ENCODE measurements at regions not wholly inside any gene's neighbourhood (a gene's known extent, or its start where the extent isn't known, plus 50 kb on each side); places are given as distances from the start of the nearest gene placed in this dataset.
A peak's percentile ranks its signal among the peaks of the same experiment; 100 is the strongest.

GRCh38 chr14:26172396-26172795 is 425.4 kb downstream of the NOVA1 start:
- Histone ChIP-seq H3K36me3 (ENCODE audit: control insufficient read depth, insufficient read depth, low read length) (no peaks in the 10 kb centered on the region), H3K9ac (ENCODE audit: low read length) (no peak overlapping the region), H3K27ac (ENCODE audit: low read depth, low read length) (no peak overlapping the region), H3K4me1 (ENCODE audit: control insufficient read depth, low read depth, low read length) (no peaks in the 10 kb centered on the region), H3K4me2 (ENCODE audit: low read length) (no peak overlapping the region), H2BK5ac (ENCODE audit: low read length) (no peak overlapping the region), H2BK120ac (ENCODE audit: low read depth, low read length) (no peak overlapping the region), H2BK15ac (replicated peaks; ENCODE audit: low read depth) (no peak overlapping the region), H3K27me3 (ENCODE audit: insufficient read depth, low read length, poor library complexity) (no peaks in the 10 kb centered on the region), H2AK5ac (ENCODE audit: low read length) (no peak overlapping the region), H3K56ac (ENCODE audit: low read length) (no peak overlapping the region), H4K8ac (ENCODE audit: low read depth, low read length) (no peak overlapping the region), H3K79me1 (ENCODE audit: low read length) (no peaks in the 10 kb centered on the region), H3K18ac (ENCODE audit: low read length) (no peak overlapping the region), H3K4ac (ENCODE audit: low read depth, low read length) (no peak overlapping the region), H4K5ac (ENCODE audit: low read length) (no peak overlapping the region), H3K23ac (ENCODE audit: low read length) (no peak overlapping the region), H3K4me3 (ENCODE audit: low read length) (no peak overlapping the region), H3K79me2 (ENCODE audit: control insufficient read depth, insufficient read depth, low read length) (no peaks in the 10 kb centered on the region)
- DNase-seq: no peak

GRCh38 chr14:26170885-26171284 is 426.9 kb downstream of the NOVA1 start:
- Histone ChIP-seq H3K79me1 (ENCODE audit: low read length) (no peaks in the 10 kb centered on the region), H2BK120ac (ENCODE audit: low read depth, low read length) (no peak overlapping the region), H3K4me1 (ENCODE audit: control insufficient read depth, low read depth, low read length) (no peaks in the 10 kb centered on the region), H3K9ac (ENCODE audit: low read length) (no peak overlapping the region), H2BK15ac (replicated peaks; ENCODE audit: low read depth) (no peak overlapping the region), H3K27ac (ENCODE audit: low read depth, low read length) (no peak overlapping the region), H3K56ac (ENCODE audit: low read length) (no peak overlapping the region), H4K8ac (ENCODE audit: low read depth, low read length) (no peak overlapping the region), H2BK5ac (ENCODE audit: low read length) (no peak overlapping the region), H2AK5ac (ENCODE audit: low read length) (no peak overlapping the region), H4K5ac (ENCODE audit: low read length) (no peak overlapping the region), H3K4me3 (ENCODE audit: low read length) (no peak overlapping the region), H3K36me3 (ENCODE audit: control insufficient read depth, insufficient read depth, low read length) (no peaks in the 10 kb centered on the region), H3K27me3 (ENCODE audit: insufficient read depth, low read length, poor library complexity) (no peaks in the 10 kb centered on the region), H3K23ac (ENCODE audit: low read length) (no peak overlapping the region), H3K79me2 (ENCODE audit: control insufficient read depth, insufficient read depth, low read length) (no peaks in the 10 kb centered on the region), H3K4ac (ENCODE audit: low read depth, low read length) (no peak overlapping the region), H3K18ac (ENCODE audit: low read length) (no peak overlapping the region), H3K4me2 (ENCODE audit: low read length) (no peak overlapping the region)
- no peak for DNase-seq
- WGBS (ENCODE audit: extremely low coverage, insufficient coverage, low lambda C conversion rate): no CpG with 5 or more reads among the region's 1 CpG

GRCh38 chr14:26163761-26164160 is 434.1 kb downstream of the NOVA1 start:
- WGBS (ENCODE audit: extremely low coverage, insufficient coverage, low lambda C conversion rate): no CpG with 5 or more reads among the region's 1 CpG
- no peak overlapping the region for H4K5ac ChIP-seq (ENCODE audit: low read length)
- no peak overlapping the region for H2BK5ac ChIP-seq (ENCODE audit: low read length)
- no peak overlapping the region for H3K4ac ChIP-seq (ENCODE audit: low read depth, low read length)
- H4K8ac ChIP-seq (ENCODE audit: low read depth, low read length): no peak overlapping the region
- no peaks in the 10 kb centered on the region for H3K27me3 ChIP-seq (ENCODE audit: insufficient read depth, low read length, poor library complexity)
- H3K79me2 ChIP-seq (ENCODE audit: control insufficient read depth, insufficient read depth, low read length): no peaks in the 10 kb centered on the region
- no peak overlapping the region for H3K27ac ChIP-seq (ENCODE audit: low read depth, low read length)
- no peak overlapping the region for H2BK120ac ChIP-seq (ENCODE audit: low read depth, low read length)
- H3K4me3 ChIP-seq (ENCODE audit: low read length): no peak overlapping the region
- H3K4me1 ChIP-seq (ENCODE audit: control insufficient read depth, low read depth, low read length): no peaks in the 10 kb centered on the region
- H3K36me3 ChIP-seq (ENCODE audit: control insufficient read depth, insufficient read depth, low read length): no peaks in the 10 kb centered on the region
- H3K23ac ChIP-seq (ENCODE audit: low read length): no peak overlapping the region
- H3K79me1 ChIP-seq (ENCODE audit: low read length): no peaks in the 10 kb centered on the region
- no peak overlapping the region for H2BK15ac ChIP-seq (replicated peaks; ENCODE audit: low read depth)
- H3K56ac ChIP-seq (ENCODE audit: low read length): no peak overlapping the region
- no peak overlapping the region for H2AK5ac ChIP-seq (ENCODE audit: low read length)
- peak; percentile 84 for DNase-seq
- H3K9ac ChIP-seq (ENCODE audit: low read length): no peak overlapping the region
- H3K4me2 ChIP-seq (ENCODE audit: low read length): no peak overlapping the region
- H3K18ac ChIP-seq (ENCODE audit: low read length): no peak overlapping the region

GRCh38 chr14:26157517-26157916 is 440.3 kb downstream of the NOVA1 start:
- Histone ChIP-seq H4K8ac (ENCODE audit: low read depth, low read length) (no peak overlapping the region), H3K56ac (ENCODE audit: low read length) (no peak overlapping the region), H3K79me2 (ENCODE audit: control insufficient read depth, insufficient read depth, low read length) (no peaks in the 10 kb centered on the region), H3K4me1 (ENCODE audit: control insufficient read depth, low read depth, low read length) (no peaks in the 10 kb centered on the region), H3K23ac (ENCODE audit: low read length) (no peak overlapping the region), H4K5ac (ENCODE audit: low read length) (no peak overlapping the region), H2BK15ac (replicated peaks; ENCODE audit: low read depth) (no peak overlapping the region), H3K79me1 (ENCODE audit: low read length) (no peaks in the 10 kb centered on the region), H3K4ac (ENCODE audit: low read depth, low read length) (no peak overlapping the region), H3K27ac (ENCODE audit: low read depth, low read length) (no peak overlapping the region), H3K18ac (ENCODE audit: low read length) (no peak overlapping the region), H2AK5ac (ENCODE audit: low read length) (no peak overlapping the region), H3K36me3 (ENCODE audit: control insufficient read depth, insufficient read depth, low read length) (no peaks in the 10 kb centered on the region), H2BK120ac (ENCODE audit: low read depth, low read length) (no peak overlapping the region), H3K4me3 (ENCODE audit: low read length) (no peak overlapping the region), H3K27me3 (ENCODE audit: insufficient read depth, low read length, poor library complexity) (no peaks in the 10 kb centered on the region), H3K4me2 (ENCODE audit: low read length) (no peak overlapping the region), H2BK5ac (ENCODE audit: low read length) (no peak overlapping the region), H3K9ac (ENCODE audit: low read length) (no peak overlapping the region)
- DNase-seq: no peak
- no CpG with 5 or more reads among the region's 1 CpG for WGBS (ENCODE audit: extremely low coverage, insufficient coverage, low lambda C conversion rate)

GRCh38 chr14:26143057-26143456 is 454.8 kb downstream of the NOVA1 start:
- Histone ChIP-seq H3K4ac (ENCODE audit: low read depth, low read length) (no peak overlapping the region), H3K23ac (ENCODE audit: low read length) (no peak overlapping the region), H3K4me1 (ENCODE audit: control insufficient read depth, low read depth, low read length) (no peaks in the 10 kb centered on the region), H3K27ac (ENCODE audit: low read depth, low read length) (no peak overlapping the region), H2BK120ac (ENCODE audit: low read depth, low read length) (no peak overlapping the region), H3K79me2 (ENCODE audit: control insufficient read depth, insufficient read depth, low read length) (no peaks in the 10 kb centered on the region), H2BK15ac (replicated peaks; ENCODE audit: low read depth) (no peak overlapping the region), H2AK5ac (ENCODE audit: low read length) (no peak overlapping the region), H3K36me3 (ENCODE audit: control insufficient read depth, insufficient read depth, low read length) (no peaks in the 10 kb centered on the region), H2BK5ac (ENCODE audit: low read length) (no peak overlapping the region), H3K18ac (ENCODE audit: low read length) (no peak overlapping the region), H3K56ac (ENCODE audit: low read length) (no peak overlapping the region), H4K8ac (ENCODE audit: low read depth, low read length) (no peak overlapping the region), H3K27me3 (ENCODE audit: insufficient read depth, low read length, poor library complexity) (no peaks in the 10 kb centered on the region), H3K4me3 (ENCODE audit: low read length) (no peak overlapping the region), H3K79me1 (ENCODE audit: low read length) (no peaks in the 10 kb centered on the region), H3K4me2 (ENCODE audit: low read length) (no peak overlapping the region), H4K5ac (ENCODE audit: low read length) (no peak overlapping the region), H3K9ac (ENCODE audit: low read length) (no peak overlapping the region)
- WGBS (ENCODE audit: extremely low coverage, insufficient coverage, low lambda C conversion rate): no CpG with 5 or more reads among the region's 2 CpGs
- DNase-seq: no peak

GRCh38 chr14:26138764-26139445 is 458.9 kb downstream of the NOVA1 start:
- Histone ChIP-seq H3K4ac (ENCODE audit: low read depth, low read length) (no peak overlapping the region), H3K36me3 (ENCODE audit: control insufficient read depth, insufficient read depth, low read length) (no peaks in the 10 kb centered on the region), H4K5ac (ENCODE audit: low read length) (no peak overlapping the region), H3K27ac (ENCODE audit: low read depth, low read length) (no peak overlapping the region), H2AK5ac (ENCODE audit: low read length) (no peak overlapping the region), H3K56ac (ENCODE audit: low read length) (no peak overlapping the region), H4K8ac (ENCODE audit: low read depth, low read length) (no peak overlapping the region), H3K79me2 (ENCODE audit: control insufficient read depth, insufficient read depth, low read length) (no peaks in the 10 kb centered on the region), H3K9ac (ENCODE audit: low read length) (no peak overlapping the region), H2BK120ac (ENCODE audit: low read depth, low read length) (no peak overlapping the region), H3K4me2 (ENCODE audit: low read length) (no peak overlapping the region), H3K18ac (ENCODE audit: low read length) (no peak overlapping the region), H3K4me1 (ENCODE audit: control insufficient read depth, low read depth, low read length) (no peaks in the 10 kb centered on the region), H2BK5ac (ENCODE audit: low read length) (no peak overlapping the region), H3K79me1 (ENCODE audit: low read length) (no peaks in the 10 kb centered on the region), H2BK15ac (replicated peaks; ENCODE audit: low read depth) (no peak overlapping the region), H3K27me3 (ENCODE audit: insufficient read depth, low read length, poor library complexity) (no peaks in the 10 kb centered on the region), H3K23ac (ENCODE audit: low read length) (no peak overlapping the region), H3K4me3 (ENCODE audit: low read length) (no peak overlapping the region)
- WGBS (ENCODE audit: extremely low coverage, insufficient coverage, low lambda C conversion rate): no CpG with 5 or more reads among the region's 2 CpGs
- DNase-seq: no peak

Measured in mesendoderm (in vitro differentiated cells).